GM18868 (cell line): ENCODE measurements at regions not wholly inside any gene's neighbourhood (a gene's known extent, or its start where the extent isn't known, plus 50 kb on each side); places are given as distances from the start of the nearest gene placed in this dataset.
"Not testable (repeated sequence)": the region's sequence is repeated elsewhere in the genome, so short reads cannot be mapped to it uniquely, and the experiment has no call there.

Experiments
- ATAC-seq: cut with Tn5 transposase; IDR thresholded peaks from one replicate; pipeline ENCODE4 v1.9.1; 2021; ENCODE audit warnings: mild to moderate bottlenecking, moderate library complexity; ENCODE audit not compliant: unreplicated experiment

DNA sequence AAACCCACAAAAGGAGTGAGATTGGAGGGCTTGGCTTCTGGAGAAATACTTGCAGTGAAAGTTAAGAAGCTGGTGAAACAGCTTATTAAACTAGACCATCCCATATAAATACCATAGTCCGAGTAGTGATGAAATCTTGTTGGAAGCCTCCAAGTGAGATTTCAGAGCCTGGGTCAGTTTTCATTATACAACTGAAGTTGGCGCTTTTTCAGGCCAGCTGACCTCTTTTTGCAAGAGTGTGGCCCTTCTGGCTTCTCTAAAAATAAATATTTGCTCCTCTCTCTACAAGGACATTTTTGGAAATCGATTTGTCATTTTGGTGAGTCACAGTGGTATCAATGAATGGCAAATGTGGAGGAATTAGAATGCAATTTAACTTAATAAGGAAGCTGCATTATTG lies 51.2 kb upstream of the THRB start:
- no peak for ATAC-seq

GRCh38 chr3:24548278-24548677 lies 53.6 kb upstream of the THRB start:
- ATAC-seq = no peak

GRCh38 chr3:24550588-24550987 lies 55.9 kb upstream of the THRB start:
- no peak for ATAC-seq

GRCh38 chr3:24551626-24552025 lies 57.0 kb upstream of the THRB start:
- no peak for ATAC-seq

- peak; percentile 79 for ATAC-seq
Observed at GRCh38 chr3:24562895-24563294, 68.2 kb upstream of the THRB start.

- no peak for ATAC-seq
Observed at GRCh38 chr3:24565053-24565452, 70.4 kb upstream of the THRB start.

DNA sequence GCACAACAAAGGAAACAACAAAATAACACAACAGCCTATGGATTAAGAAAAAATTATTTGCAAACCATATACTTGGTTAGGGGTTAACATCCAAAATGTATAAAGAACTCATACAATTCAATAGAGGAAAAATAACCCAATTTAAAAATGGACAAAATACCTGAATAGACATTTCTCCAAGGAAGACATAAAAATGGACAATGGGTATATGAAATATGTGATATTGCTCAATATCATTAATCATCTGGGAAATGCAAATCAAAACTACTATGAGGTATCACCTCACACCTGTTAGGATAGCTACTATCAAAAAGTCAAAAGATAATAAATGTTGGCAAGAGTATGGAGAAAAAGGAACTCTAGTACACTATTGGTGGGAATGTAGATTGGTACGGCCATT lies 71.0 kb upstream of the THRB start:
- ATAC-seq = no peak

GRCh38 chr3:24566927-24567326 lies 72.3 kb upstream of the THRB start:
- no peak for ATAC-seq

DNA sequence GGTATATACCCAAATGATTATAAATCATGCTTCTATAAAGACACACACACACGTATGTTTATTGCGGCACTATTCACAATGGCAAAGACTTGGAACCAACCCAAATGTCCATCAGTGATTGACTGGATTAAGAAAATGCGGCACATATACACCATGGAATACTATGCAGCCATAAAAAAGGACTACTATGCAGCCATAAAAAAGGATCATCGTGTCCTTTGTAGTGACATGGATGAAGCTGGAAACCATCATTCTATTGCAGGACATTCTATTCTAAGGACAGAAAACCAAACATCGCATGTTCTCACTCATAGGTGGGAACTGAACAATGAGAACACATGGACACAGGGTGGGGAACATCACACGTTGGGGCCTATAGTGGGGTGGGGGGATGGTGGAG lies 77.8 kb upstream of the THRB start:
- ATAC-seq = not testable (repeated sequence)

DNA sequence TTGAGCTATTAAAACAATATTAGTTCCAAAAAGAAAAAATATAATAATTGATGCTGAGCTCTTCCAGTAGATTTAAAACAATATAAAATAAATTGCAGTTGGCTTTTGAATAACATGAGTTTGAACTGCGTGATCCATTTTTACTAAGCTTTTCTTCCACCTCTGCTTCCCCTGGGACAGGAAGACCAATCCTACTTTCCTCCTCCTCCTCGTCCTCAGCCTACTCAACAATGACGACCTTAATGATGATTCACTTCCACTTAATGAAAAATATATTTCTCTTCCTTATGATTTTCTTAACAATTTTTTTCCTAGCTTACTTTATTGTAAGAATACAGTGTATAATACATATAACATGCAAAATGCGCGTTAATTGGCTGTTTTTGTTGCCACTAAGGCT lies 78.9 kb upstream of the THRB start:
- ATAC-seq = no peak

GRCh38 chr3:24578324-24578723 lies 83.7 kb upstream of the THRB start:
- no peak for ATAC-seq

DNA sequence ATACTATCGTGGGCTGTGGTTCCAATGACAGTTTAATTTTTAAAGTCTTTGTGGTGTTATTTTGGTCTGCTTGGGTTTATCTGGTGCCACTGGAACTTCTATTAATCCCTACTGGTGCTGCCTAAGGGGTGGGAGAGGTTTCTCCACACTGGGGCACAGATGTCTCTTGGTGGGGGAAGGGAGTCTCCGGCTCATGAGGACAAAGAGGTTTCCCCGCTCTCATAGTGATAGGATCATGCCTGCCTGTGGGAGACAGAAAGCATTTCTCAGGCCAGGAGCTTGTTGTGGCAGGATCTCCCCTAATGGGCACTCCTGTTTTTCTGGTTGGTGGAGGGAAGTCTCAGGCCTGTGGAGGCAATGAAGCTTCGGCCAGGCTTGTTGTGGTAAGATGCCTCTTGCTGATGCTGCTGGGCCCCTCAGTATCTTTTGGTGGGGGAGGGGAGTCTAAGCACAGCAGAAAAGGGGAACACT lies 84.3 kb upstream of the THRB start:
- no peak for ATAC-seq

DNA sequence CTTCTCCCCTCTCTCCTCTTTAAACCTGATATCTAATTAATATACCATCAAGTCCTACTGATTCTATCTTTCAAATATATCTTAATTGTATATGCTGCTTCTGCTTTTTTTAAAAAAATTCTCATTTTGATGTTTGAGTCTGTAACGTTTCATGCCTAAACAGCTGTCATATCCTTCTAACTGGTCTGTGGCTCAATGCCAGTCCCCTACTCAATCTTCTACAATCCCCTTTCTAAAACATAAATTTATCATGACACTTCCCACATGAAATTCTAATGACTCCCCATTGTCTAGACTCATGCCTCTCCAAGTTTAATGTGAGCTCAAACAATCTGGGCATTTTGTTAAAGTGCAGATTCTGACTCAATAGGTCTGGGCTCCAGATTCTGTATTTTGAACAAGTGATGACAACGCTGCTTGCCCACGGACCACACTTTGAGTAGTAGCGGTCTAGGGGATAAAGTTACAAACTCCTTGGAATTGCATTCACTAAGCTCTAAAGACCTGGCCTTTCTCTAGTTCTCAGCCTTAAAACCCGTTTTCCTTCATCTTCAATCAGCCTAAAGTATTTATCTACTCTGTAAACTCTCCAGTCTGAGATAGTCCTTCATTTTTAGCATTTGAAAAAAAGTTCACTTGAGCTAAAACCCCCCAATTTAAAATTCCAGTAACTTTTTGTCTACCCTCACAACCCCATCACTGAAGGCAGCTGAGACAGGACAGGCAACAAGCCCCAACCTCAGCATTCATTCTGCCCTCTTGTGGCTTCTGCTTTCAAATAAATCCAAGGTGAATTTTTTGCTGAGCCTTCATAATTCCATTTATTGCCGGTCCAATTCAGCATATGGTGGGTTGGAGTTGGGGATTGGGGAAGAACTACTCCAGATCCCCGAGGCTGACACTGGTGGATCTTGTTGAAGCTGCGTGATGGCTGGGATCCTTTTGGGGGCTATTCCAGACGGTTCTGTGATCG lies 88.1 kb upstream of the THRB start:
- ATAC-seq = no peak

- ATAC-seq = no peak
Observed at GRCh38 chr3:24586920-24587319, 92.3 kb upstream of the THRB start.

DNA sequence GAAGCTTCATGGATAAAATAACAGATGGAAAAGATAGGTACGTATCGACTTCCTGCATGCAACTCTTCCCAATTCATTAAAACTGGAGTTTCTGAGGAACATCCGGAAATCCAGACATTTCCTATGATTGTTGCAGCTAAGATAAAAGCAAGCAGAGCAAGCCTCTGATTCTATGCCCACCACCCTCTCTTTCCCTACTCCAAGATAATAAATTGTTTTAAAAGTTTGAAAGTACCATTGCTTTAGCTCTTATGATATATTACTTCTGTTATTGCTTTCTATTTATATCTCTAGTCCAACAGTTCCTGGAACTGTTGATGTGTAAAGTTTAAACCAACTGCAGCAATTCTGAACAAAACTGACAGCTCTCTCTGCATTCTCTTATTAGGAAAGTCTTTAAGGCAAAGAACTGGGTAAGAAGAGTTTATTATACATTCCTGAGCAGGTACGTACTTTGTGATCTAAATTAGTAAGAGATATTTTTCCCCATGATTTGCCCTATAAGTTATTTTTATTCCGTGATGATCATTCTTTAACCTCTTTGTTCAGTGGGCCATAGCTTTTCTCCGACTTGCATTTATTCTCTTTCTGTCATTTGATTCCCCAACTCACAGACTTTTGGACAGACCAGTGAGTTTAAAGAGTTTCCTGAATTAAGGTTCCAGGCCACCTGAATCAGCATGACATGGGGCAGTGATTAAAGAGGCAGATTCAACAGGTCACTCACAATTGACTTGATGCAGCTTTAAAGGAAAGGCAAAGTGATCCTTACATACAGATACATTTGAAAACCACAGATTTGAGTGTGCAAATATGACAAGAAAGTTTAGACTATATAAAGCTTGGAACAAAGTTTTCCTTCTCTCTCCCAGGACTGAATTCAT lies 94.2 kb upstream of the THRB start:
- no peak for ATAC-seq

DNA sequence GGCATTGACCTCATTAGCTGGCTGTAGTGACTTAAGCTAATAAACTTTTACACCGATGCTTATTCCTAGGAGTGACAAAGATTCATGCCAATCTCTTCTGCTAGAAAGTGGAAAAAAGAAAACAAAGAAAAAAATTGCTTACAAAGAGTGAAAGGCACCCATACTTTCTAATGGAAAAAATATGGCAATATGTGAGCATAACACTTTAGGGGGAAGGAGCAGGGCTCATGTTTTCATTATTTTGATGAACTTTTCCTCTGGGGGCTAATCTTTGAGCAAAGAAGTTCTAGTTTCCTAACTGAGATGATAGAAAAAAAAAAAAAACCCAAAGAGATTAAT lies 94.8 kb upstream of the THRB start:
- ATAC-seq = no peak

GRCh38 chr3:24589931-24590880 lies 95.6 kb upstream of the THRB start:
- no peak for ATAC-seq

DNA sequence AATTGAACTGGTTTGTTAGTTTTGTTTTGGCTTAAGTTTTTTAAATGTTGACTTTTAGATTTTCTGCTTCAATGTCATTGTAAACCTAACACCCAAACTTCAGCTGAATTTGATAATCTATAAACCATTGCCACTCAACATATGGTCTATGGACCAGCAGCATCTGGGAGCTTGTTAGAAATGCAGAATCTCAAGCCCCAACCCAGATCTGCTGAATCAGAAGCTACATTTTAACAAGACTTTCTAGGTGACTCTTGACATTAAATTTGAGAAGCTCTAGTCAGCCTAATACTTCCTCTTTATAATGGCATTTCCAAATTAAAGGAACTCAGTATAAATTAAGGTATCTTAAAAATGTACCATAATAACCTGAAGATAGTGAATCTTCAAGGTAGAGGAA lies 96.5 kb upstream of the THRB start:
- ATAC-seq = no peak

- ATAC-seq = no peak
Observed at GRCh38 chr3:24591661-24592555, 97.3 kb upstream of the THRB start.

- no peak for ATAC-seq
Observed at GRCh38 chr3:24594161-24594560, 99.5 kb upstream of the THRB start.
